SK-N-SH (cell line): ENCODE measurements at regions not wholly inside any gene's neighbourhood (a gene's known extent, or its start where the extent isn't known, plus 50 kb on each side); places are given as distances from the start of the nearest gene placed in this dataset.

Experiments used
- CTCF ChIA-PET: fragments of 300-600, 350-600 bp; formaldehyde crosslinking; extraction: SDS; loops from one replicate; lab custom pipeline; 2021; lab: Yijun Ruan, JAX
- POLR2A ChIA-PET: fragments of 350-600 bp; sonication (Branson Sonifier 250); formaldehyde crosslinking; extraction: SDS; loops from one replicate; lab custom pipeline; 2020; ENCODE audit warnings: antibody characterized with exemption, inconsistent platforms; lab: Yijun Ruan, JAX
- DNase-seq: peaks from one replicate; pipeline ENCODE4 v3.0.0; 2012
- H2AFZ ChIP-seq: fragments of 200-600 bp; sonication (generic); 2 replicates; pipeline ENCODE4 v1.8.1; 2016; ENCODE audit warnings: antibody characterized with exemption, mild to moderate bottlenecking, low read depth
- H3F3A ChIP-seq: fragments of 200-600 bp; sonication (generic); replicated peaks from 2 replicates; pipeline ENCODE3; 2016; ENCODE audit warnings: antibody characterized with exemption, mild to moderate bottlenecking; ENCODE audit not compliant: insufficient read depth
- H3K27ac ChIP-seq, 2 experiments: fragments of 200-500 bp in 1 of 2; fragments of 200-600 bp in 1 of 2; sonication (Bioruptor generic) in 1 of 2; sonication (generic), shearing (Covaris generic) in 1 of 2; 2 replicates each; pipeline versions ENCODE4 v1.5.1 to v1.6.1; 2014 to 2016; ENCODE audit warnings: low read depth in 2 of 2, inconsistent platforms in 1 of 2, low read length in 1 of 2, mild to moderate bottlenecking in 1 of 2, mixed read lengths in 1 of 2
- H3K27me3 ChIP-seq: fragments of 200-600 bp; sonication (generic), shearing (Covaris generic); 2 replicates; pipeline ENCODE4 v1.6.1; 2016; ENCODE audit warnings: mixed run types; ENCODE audit not compliant: insufficient read depth
- H3K36me3 ChIP-seq, 2 experiments: fragments of 200-500 bp in 1 of 2; fragments of 200-600 bp in 1 of 2; sonication (Bioruptor generic) in 1 of 2; sonication (generic) in 1 of 2; replicated peaks in 1 of 2; 2 replicates each; pipeline versions ENCODE3 to v1.5.1; 2014 to 2016; ENCODE audit warnings: low read length in 1 of 2, mild to moderate bottlenecking in 1 of 2; ENCODE audit not compliant: insufficient read depth in 2 of 2, control insufficient read depth in 1 of 2
- H3K4me1 ChIP-seq, 2 experiments: fragments of 200-500 bp in 1 of 2; fragments of 200-600 bp in 1 of 2; sonication (Bioruptor generic) in 1 of 2; sonication (generic), shearing (Covaris generic) in 1 of 2; 2 replicates each; pipeline versions ENCODE4 v1.5.1 to v1.6.1; 2014 to 2016; ENCODE audit warnings: low read depth in 1 of 2, low read length in 1 of 2, mixed run types in 1 of 2; ENCODE audit not compliant: insufficient read depth in 2 of 2, control insufficient read depth in 1 of 2
- H3K4me2 ChIP-seq: fragments of 200-600 bp; sonication (generic), shearing (Covaris generic); 2 replicates; pipeline ENCODE4 v1.6.1; 2017; ENCODE audit warnings: mixed run types
- H3K4me3 ChIP-seq, 2 experiments: fragments of 200-500 bp in 1 of 2; fragments of 200-600 bp in 1 of 2; sonication (Bioruptor generic) in 1 of 2; sonication (generic), shearing (Covaris generic) in 1 of 2; 2 replicates each; pipeline versions ENCODE4 v1.5.1 to v1.8.1; 2014 to 2016; ENCODE audit warnings: low read depth in 2 of 2, inconsistent platforms in 1 of 2, low read length in 1 of 2, mild to moderate bottlenecking in 1 of 2, mixed read lengths in 1 of 2, moderate library complexity in 1 of 2
- H3K79me2 ChIP-seq: fragments of 200-600 bp; sonication (generic); 2 replicates; pipeline ENCODE4 v1.8.1; 2017; ENCODE audit warnings: mild to moderate bottlenecking; ENCODE audit not compliant: insufficient read depth
- H3K9ac ChIP-seq: fragments of 200-600 bp; sonication (generic); 2 replicates; pipeline ENCODE4 v1.6.1; 2017; ENCODE audit warnings: mixed run types
- H3K9me2 ChIP-seq: fragments of 200-600 bp; sonication (generic); 2 replicates; pipeline ENCODE4 v1.6.1; 2017; ENCODE audit warnings: mixed run types
- H3K9me3 ChIP-seq: fragments of 200-600 bp; sonication (generic); 2 replicates; pipeline ENCODE4 v1.6.1; 2017; ENCODE audit warnings: mixed run types, mild to moderate bottlenecking, moderate library complexity
- H4K20me1 ChIP-seq: fragments of 200-600 bp; sonication (generic); 2 replicates; pipeline ENCODE4 v1.6.1; 2017; ENCODE audit warnings: mild to moderate bottlenecking, mixed run types; ENCODE audit not compliant: insufficient read depth
- ELF1 ChIP-seq: IDR thresholded peaks from 2 replicates; pipeline ENCODE4 v1.4.0; 2012
- FOXJ3 ChIP-seq: sonication (generic); formaldehyde crosslinking; IDR thresholded peaks from 2 replicates; pipeline ENCODE4 v1.5.1; 2020; ENCODE audit warnings: mild to moderate bottlenecking, missing genetic modification reagents
- GATA2 ChIP-seq: sonication (generic); formaldehyde crosslinking; IDR thresholded peaks from 2 replicates; pipeline ENCODE4 v1.5.0; 2020; ENCODE audit warnings: mild to moderate bottlenecking, missing genetic modification reagents
- IRF3 ChIP-seq: fragments of 150-350 bp; IDR thresholded peaks from 2 replicates; pipeline ENCODE4 v1.6.1; 2016; ENCODE audit warnings: mild to moderate bottlenecking, low read depth, low read length
- NRF1 ChIP-seq: IDR thresholded peaks from 2 replicates; pipeline ENCODE4 v1.6.1; 2012; ENCODE audit warnings: low read depth, mild to moderate bottlenecking, low read length
- SMC3 ChIP-seq: IDR thresholded peaks from 2 replicates; pipeline ENCODE4 v1.6.1; 2012; ENCODE audit warnings: low read depth, low read length, improper control_type of control experiment
- YY1 ChIP-seq: IDR thresholded peaks from 2 replicates; pipeline ENCODE4 v1.4.0; 2012; ENCODE audit warnings: low read depth, mild to moderate bottlenecking
- WGBS: methylation state at CpG from one replicate; pipeline ENCODE4 v1.1.6; 2017; ENCODE audit warnings: low lambda C conversion rate; 5-methylcytosine and 5-hydroxymethylcytosine counted together
- TF ChIP-seq, protein P1 (sequence below): IDR thresholded peaks from 2 replicates; pipeline ENCODE4 v1.4.0; 2012; ENCODE audit warnings: low read depth, borderline replicate concordance
- TF ChIP-seq, protein P2 (sequence below): IDR thresholded peaks from 2 replicates; pipeline ENCODE4 v1.4.0; 2012; ENCODE audit warnings: low read depth
- TF ChIP-seq, protein P3 (sequence below): IDR thresholded peaks from 2 replicates; pipeline ENCODE4 v1.4.0; 2012; ENCODE audit warnings: low read depth, borderline replicate concordance

DNA sequence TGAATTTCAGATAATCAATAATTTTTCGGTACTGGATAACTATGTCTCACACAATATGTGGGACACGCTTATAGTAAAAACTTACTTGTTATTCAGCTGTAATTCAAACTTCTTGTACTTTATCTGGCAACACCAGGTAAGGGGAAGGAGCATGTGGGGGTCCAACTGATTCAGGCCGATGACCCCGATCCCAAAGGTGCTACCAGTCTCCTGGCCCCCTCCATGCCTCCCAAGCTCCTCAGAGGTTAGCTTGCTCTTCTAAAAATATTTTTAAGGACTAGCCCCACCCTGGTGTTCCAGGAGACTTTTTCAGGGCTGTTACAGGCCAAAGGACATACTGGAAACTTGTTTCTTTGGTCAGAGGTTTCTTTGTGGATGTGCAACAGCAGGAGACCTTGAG, 61.8 kb upstream of the ALX4 start:
- no peak for DNase-seq
- POLR2A ChIA-PET = no interaction called here
- no peaks in the 10 kb centered on the region for H4K20me1 ChIP-seq

GRCh38 chr11:44372989-44373388, 63.0 kb upstream of the ALX4 start:
- 42% methylated on average over 3 of the region's 3 CpGs for WGBS

More for the DNA sequence above, 61.8 kb upstream of the ALX4 start:
- no peak overlapping the region for H3K9ac ChIP-seq
- peaks cover 6% of the 10 kb centered on the region; the same call in 1 of the 2 replicates for H3K27me3 ChIP-seq
- TF ChIP-seq FOXJ3 (CRISPR knock-in tag) (no peak), ELF1 (no peak), SMC3 (no peak), YY1 (no peak), NRF1 (no peak), IRF3 (no peak)
- TF ChIP-seq, protein P1, sequence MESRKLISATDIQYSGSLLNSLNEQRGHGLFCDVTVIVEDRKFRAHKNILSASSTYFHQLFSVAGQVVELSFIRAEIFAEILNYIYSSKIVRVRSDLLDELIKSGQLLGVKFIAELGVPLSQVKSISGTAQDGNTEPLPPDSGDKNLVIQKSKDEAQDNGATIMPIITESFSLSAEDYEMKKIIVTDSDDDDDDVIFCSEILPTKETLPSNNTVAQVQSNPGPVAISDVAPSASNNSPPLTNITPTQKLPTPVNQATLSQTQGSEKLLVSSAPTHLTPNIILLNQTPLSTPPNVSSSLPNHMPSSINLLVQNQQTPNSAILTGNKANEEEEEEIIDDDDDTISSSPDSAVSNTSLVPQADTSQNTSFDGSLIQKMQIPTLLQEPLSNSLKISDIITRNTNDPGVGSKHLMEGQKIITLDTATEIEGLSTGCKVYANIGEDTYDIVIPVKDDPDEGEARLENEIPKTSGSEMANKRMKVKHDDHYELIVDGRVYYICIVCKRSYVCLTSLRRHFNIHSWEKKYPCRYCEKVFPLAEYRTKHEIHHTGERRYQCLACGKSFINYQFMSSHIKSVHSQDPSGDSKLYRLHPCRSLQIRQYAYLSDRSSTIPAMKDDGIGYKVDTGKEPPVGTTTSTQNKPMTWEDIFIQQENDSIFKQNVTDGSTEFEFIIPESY = no peak
- TF ChIP-seq, protein P2, sequence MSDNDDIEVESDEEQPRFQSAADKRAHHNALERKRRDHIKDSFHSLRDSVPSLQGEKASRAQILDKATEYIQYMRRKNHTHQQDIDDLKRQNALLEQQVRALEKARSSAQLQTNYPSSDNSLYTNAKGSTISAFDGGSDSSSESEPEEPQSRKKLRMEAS = no peak
- H3K4me3 ChIP-seq = no peak overlapping the region
- no peaks in the 10 kb centered on the region for H3K79me2 ChIP-seq
- H2AFZ ChIP-seq = no peak overlapping the region
- H3F3A ChIP-seq = no peaks in the 10 kb centered on the region
- H3K4me1 ChIP-seq = peaks cover 0 to 2% of the 10 kb centered on the region in 2 experiments; a peak in 1 of 4 replicates
- no peak overlapping the region for H3K4me2 ChIP-seq
- H3K27ac ChIP-seq = no peak overlapping the region
- no peaks in the 10 kb centered on the region for H3K9me3 ChIP-seq
- no peaks in the 10 kb centered on the region for H3K36me3 ChIP-seq
- no peaks in the 10 kb centered on the region for H3K9me2 ChIP-seq
- WGBS = 35% methylated on average over 4 of the region's 4 CpGs
- CTCF ChIA-PET = interaction anchor here (1.0 to 1.5 kb wide), 2 partner anchors 10 to 14 kb away, joined by 3 to 4 read pairs; no protein-coding TSS in a partner anchor

More at GRCh38 chr11:44372989-44373388, 63.0 kb upstream of the ALX4 start:
- Histone ChIP-seq H2AFZ (no peak overlapping the region), H3K4me3 (no peak overlapping the region), H3K36me3 (no peaks in the 10 kb centered on the region), H3K9me3 (no peaks in the 10 kb centered on the region)
- CTCF ChIA-PET = interaction anchor here (1.5 kb wide), 1 partner anchor 15 kb away, joined by 4 read pairs; no protein-coding TSS in a partner anchor
- DNase-seq = no peak
- TF ChIP-seq, protein P3, sequence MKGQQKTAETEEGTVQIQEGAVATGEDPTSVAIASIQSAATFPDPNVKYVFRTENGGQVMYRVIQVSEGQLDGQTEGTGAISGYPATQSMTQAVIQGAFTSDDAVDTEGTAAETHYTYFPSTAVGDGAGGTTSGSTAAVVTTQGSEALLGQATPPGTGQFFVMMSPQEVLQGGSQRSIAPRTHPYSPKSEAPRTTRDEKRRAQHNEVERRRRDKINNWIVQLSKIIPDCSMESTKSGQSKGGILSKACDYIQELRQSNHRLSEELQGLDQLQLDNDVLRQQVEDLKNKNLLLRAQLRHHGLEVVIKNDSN = peak; percentile 33; the same call in 1 of the 2 replicates
- TF ChIP-seq GATA2 (CRISPR knock-in tag) = no peak
- TF ChIP-seq, all 33 proteins: peak for 1
- Histone ChIP-seq H3K4me2 (no peak overlapping the region), H3K9ac (no peak overlapping the region), H3K27me3 (no peaks in the 10 kb centered on the region), H3K79me2 (no peaks in the 10 kb centered on the region), H3K4me1 (no peaks in the 10 kb centered on the region), H3K9me2 (no peaks in the 10 kb centered on the region), H3F3A (no peaks in the 10 kb centered on the region), H4K20me1 (no peaks in the 10 kb centered on the region), H3K27ac (no peak overlapping the region)
- POLR2A ChIA-PET = no interaction called here
